GM12873 (cell line): ENCODE measurements at regions not wholly inside any gene's neighbourhood (a gene's known extent, or its start where the extent isn't known, plus 50 kb on each side); places are given as distances from the start of the nearest gene placed in this dataset.

Source experiments
- CTCF ChIP-seq: IDR thresholded peaks from 2 replicates; pipeline ENCODE4 v1.5.1; 2012; ENCODE audit warnings: low read depth, mild to moderate bottlenecking, moderate library complexity, low read length, control low read depth; ENCODE audit not compliant: insufficient read depth; ENCODE audit errors: missing control alignments

GRCh38 chr7:52462474-52462873 lies 573.0 kb upstream of the POM121L12 start:
- TF ChIP-seq CTCF = no peak

GRCh38 chr7:52455571-52455970 lies 579.9 kb upstream of the POM121L12 start:
- no peak for TF ChIP-seq CTCF

- TF ChIP-seq CTCF = no peak
These were observed 584.6 kb upstream of the POM121L12 start for GRCh38 chr7:52450816-52451215.

- TF ChIP-seq CTCF = no peak
These were observed 587.8 kb upstream of the POM121L12 start for GRCh38 chr7:52447581-52448180.

- no peak for TF ChIP-seq CTCF
These were observed 599.2 kb upstream of the POM121L12 start for GRCh38 chr7:52436278-52436677.

- no peak for TF ChIP-seq CTCF
These were observed 604.2 kb upstream of the POM121L12 start for GRCh38 chr7:52431082-52431815.

- TF ChIP-seq CTCF = no peak
These were observed 612.2 kb upstream of the POM121L12 start for GRCh38 chr7:52423251-52423650.
